SK-N-SH (cell line): ENCODE measurements at regions not wholly inside any gene's neighbourhood (a gene's known extent, or its start where the extent isn't known, plus 50 kb on each side); places are given as distances from the start of the nearest gene placed in this dataset.

Experiments used
- CTCF ChIA-PET: fragments of 300-600, 350-600 bp; formaldehyde crosslinking; extraction: SDS; loops from one replicate; lab custom pipeline; 2021; lab: Yijun Ruan, JAX
- POLR2A ChIA-PET: fragments of 350-600 bp; sonication (Branson Sonifier 250); formaldehyde crosslinking; extraction: SDS; loops from one replicate; lab custom pipeline; 2020; ENCODE audit warnings: antibody characterized with exemption, inconsistent platforms; lab: Yijun Ruan, JAX
- DNase-seq: peaks from one replicate; pipeline ENCODE4 v3.0.0; 2012
- H2AFZ ChIP-seq: fragments of 200-600 bp; sonication (generic); 2 replicates; pipeline ENCODE4 v1.8.1; 2016; ENCODE audit warnings: antibody characterized with exemption, mild to moderate bottlenecking, low read depth
- H3F3A ChIP-seq: fragments of 200-600 bp; sonication (generic); replicated peaks from 2 replicates; pipeline ENCODE3; 2016; ENCODE audit warnings: antibody characterized with exemption, mild to moderate bottlenecking; ENCODE audit not compliant: insufficient read depth
- H3K27ac ChIP-seq, 2 experiments: fragments of 200-500 bp in 1 of 2; fragments of 200-600 bp in 1 of 2; sonication (Bioruptor generic) in 1 of 2; sonication (generic), shearing (Covaris generic) in 1 of 2; 2 replicates each; pipeline versions ENCODE4 v1.5.1 to v1.6.1; 2014 to 2016; ENCODE audit warnings: low read depth in 2 of 2, inconsistent platforms in 1 of 2, low read length in 1 of 2, mild to moderate bottlenecking in 1 of 2, mixed read lengths in 1 of 2
- H3K27me3 ChIP-seq: fragments of 200-600 bp; sonication (generic), shearing (Covaris generic); 2 replicates; pipeline ENCODE4 v1.6.1; 2016; ENCODE audit warnings: mixed run types; ENCODE audit not compliant: insufficient read depth
- H3K36me3 ChIP-seq, 2 experiments: fragments of 200-500 bp in 1 of 2; fragments of 200-600 bp in 1 of 2; sonication (Bioruptor generic) in 1 of 2; sonication (generic) in 1 of 2; replicated peaks in 1 of 2; 2 replicates each; pipeline versions ENCODE3 to v1.5.1; 2014 to 2016; ENCODE audit warnings: low read length in 1 of 2, mild to moderate bottlenecking in 1 of 2; ENCODE audit not compliant: insufficient read depth in 2 of 2, control insufficient read depth in 1 of 2
- H3K4me1 ChIP-seq, 2 experiments: fragments of 200-500 bp in 1 of 2; fragments of 200-600 bp in 1 of 2; sonication (Bioruptor generic) in 1 of 2; sonication (generic), shearing (Covaris generic) in 1 of 2; 2 replicates each; pipeline versions ENCODE4 v1.5.1 to v1.6.1; 2014 to 2016; ENCODE audit warnings: low read depth in 1 of 2, low read length in 1 of 2, mixed run types in 1 of 2; ENCODE audit not compliant: insufficient read depth in 2 of 2, control insufficient read depth in 1 of 2
- H3K4me2 ChIP-seq: fragments of 200-600 bp; sonication (generic), shearing (Covaris generic); 2 replicates; pipeline ENCODE4 v1.6.1; 2017; ENCODE audit warnings: mixed run types
- H3K4me3 ChIP-seq, 2 experiments: fragments of 200-500 bp in 1 of 2; fragments of 200-600 bp in 1 of 2; sonication (Bioruptor generic) in 1 of 2; sonication (generic), shearing (Covaris generic) in 1 of 2; 2 replicates each; pipeline versions ENCODE4 v1.5.1 to v1.8.1; 2014 to 2016; ENCODE audit warnings: low read depth in 2 of 2, inconsistent platforms in 1 of 2, low read length in 1 of 2, mild to moderate bottlenecking in 1 of 2, mixed read lengths in 1 of 2, moderate library complexity in 1 of 2
- H3K79me2 ChIP-seq: fragments of 200-600 bp; sonication (generic); 2 replicates; pipeline ENCODE4 v1.8.1; 2017; ENCODE audit warnings: mild to moderate bottlenecking; ENCODE audit not compliant: insufficient read depth
- H3K9ac ChIP-seq: fragments of 200-600 bp; sonication (generic); 2 replicates; pipeline ENCODE4 v1.6.1; 2017; ENCODE audit warnings: mixed run types
- H3K9me2 ChIP-seq: fragments of 200-600 bp; sonication (generic); 2 replicates; pipeline ENCODE4 v1.6.1; 2017; ENCODE audit warnings: mixed run types
- H3K9me3 ChIP-seq: fragments of 200-600 bp; sonication (generic); 2 replicates; pipeline ENCODE4 v1.6.1; 2017; ENCODE audit warnings: mixed run types, mild to moderate bottlenecking, moderate library complexity
- H4K20me1 ChIP-seq: fragments of 200-600 bp; sonication (generic); 2 replicates; pipeline ENCODE4 v1.6.1; 2017; ENCODE audit warnings: mild to moderate bottlenecking, mixed run types; ENCODE audit not compliant: insufficient read depth
- CHD2 ChIP-seq: fragments of 150-350 bp; IDR thresholded peaks from 2 replicates; pipeline ENCODE4 v1.6.1; 2018; ENCODE audit warnings: low read length; ENCODE audit not compliant: partially characterized antibody
- CTCF ChIP-seq: fragments of 200-600 bp; sonication (generic); IDR thresholded peaks from 2 replicates; pipeline ENCODE4 v1.6.1; 2017; ENCODE audit warnings: antibody characterized with exemption, mild to moderate bottlenecking, moderate library complexity
- ELF1 ChIP-seq: IDR thresholded peaks from 2 replicates; pipeline ENCODE4 v1.4.0; 2012
- EZH2phosphoT487 ChIP-seq: fragments of 200-600 bp; sonication (generic); IDR thresholded peaks from 2 replicates; pipeline ENCODE4 v1.6.1; 2017; ENCODE audit warnings: low read depth, mixed run types, mild to moderate bottlenecking, antibody characterized with exemption, moderate library complexity, borderline replicate concordance
- FOSL2 ChIP-seq: IDR thresholded peaks from 2 replicates; pipeline ENCODE4 v1.4.0; 2012; ENCODE audit warnings: low read depth, mild to moderate bottlenecking, moderate library complexity, borderline replicate concordance
- FOXJ3 ChIP-seq: sonication (generic); formaldehyde crosslinking; IDR thresholded peaks from 2 replicates; pipeline ENCODE4 v1.5.1; 2020; ENCODE audit warnings: mild to moderate bottlenecking, missing genetic modification reagents
- FOXM1 ChIP-seq: IDR thresholded peaks from 2 replicates; pipeline ENCODE4 v1.4.0; 2012; ENCODE audit warnings: low read depth, mild to moderate bottlenecking
- GATA2 ChIP-seq: sonication (generic); formaldehyde crosslinking; IDR thresholded peaks from 2 replicates; pipeline ENCODE4 v1.5.0; 2020; ENCODE audit warnings: mild to moderate bottlenecking, missing genetic modification reagents
- MEF2A ChIP-seq: IDR thresholded peaks from 2 replicates; pipeline ENCODE4 v1.4.0; 2012; ENCODE audit warnings: low read depth, borderline replicate concordance
- MXI1 ChIP-seq: IDR thresholded peaks from 2 replicates; pipeline ENCODE4 v1.6.1; 2012; ENCODE audit warnings: mild to moderate bottlenecking, low read depth, low read length, improper control_type of control experiment
- NFIC ChIP-seq: IDR thresholded peaks from 2 replicates; pipeline ENCODE4 v1.4.0; 2012; ENCODE audit warnings: borderline replicate concordance
- NRF1 ChIP-seq: IDR thresholded peaks from 2 replicates; pipeline ENCODE4 v1.6.1; 2012; ENCODE audit warnings: low read depth, mild to moderate bottlenecking, low read length
- POLR2AphosphoS5 ChIP-seq: IDR thresholded peaks from 2 replicates; pipeline ENCODE4 v1.6.1; 2012; ENCODE audit warnings: low read depth, low read length
- RAD21 ChIP-seq: IDR thresholded peaks from 2 replicates; pipeline ENCODE4 v1.6.1; 2012; ENCODE audit warnings: mild to moderate bottlenecking, low read length
- RCOR1 ChIP-seq: fragments of 150-350 bp; IDR thresholded peaks from 2 replicates; pipeline ENCODE4 v1.6.1; 2017; ENCODE audit warnings: antibody characterized with exemption, low read length
- REST ChIP-seq: IDR thresholded peaks from 2 replicates; pipeline ENCODE4 v1.6.1; 2012; ENCODE audit warnings: mild to moderate bottlenecking, low read depth, low read length, moderate library complexity
- RFX5 ChIP-seq: IDR thresholded peaks from 2 replicates; pipeline ENCODE4 v1.6.1; 2012; ENCODE audit warnings: mild to moderate bottlenecking, improper control_type of control experiment, low read length
- RXRA ChIP-seq: IDR thresholded peaks from 2 replicates; pipeline ENCODE4 v1.4.0; 2012; ENCODE audit warnings: low read depth, mild to moderate bottlenecking, borderline replicate concordance
- SMC3 ChIP-seq: IDR thresholded peaks from 2 replicates; pipeline ENCODE4 v1.6.1; 2012; ENCODE audit warnings: low read depth, low read length, improper control_type of control experiment
- TCF12 ChIP-seq: IDR thresholded peaks from 2 replicates; pipeline ENCODE4 v1.4.0; 2012
- YY1 ChIP-seq: IDR thresholded peaks from 2 replicates; pipeline ENCODE4 v1.4.0; 2012; ENCODE audit warnings: low read depth, mild to moderate bottlenecking
- WGBS: methylation state at CpG from one replicate; pipeline ENCODE4 v1.1.6; 2017; ENCODE audit warnings: low lambda C conversion rate; 5-methylcytosine and 5-hydroxymethylcytosine counted together
- TF ChIP-seq, protein P1 (sequence below): fragments of 150-350 bp; IDR thresholded peaks from 2 replicates; pipeline ENCODE4 v1.6.1; 2017; ENCODE audit warnings: antibody characterized with exemption, low read length, low read depth, borderline replicate concordance
- TF ChIP-seq, protein P2 (sequence below): fragments of 150-350 bp; IDR thresholded peaks from 2 replicates; pipeline ENCODE4 v1.6.1; 2016; ENCODE audit warnings: mild to moderate bottlenecking, low read depth, low read length
- TF ChIP-seq, protein P3 (sequence below): IDR thresholded peaks from 2 replicates; pipeline ENCODE4 v1.4.0; 2012; ENCODE audit warnings: low read depth, borderline replicate concordance
- TF ChIP-seq, protein P4 (sequence below): IDR thresholded peaks from 2 replicates; pipeline ENCODE4 v1.4.0; 2012; ENCODE audit warnings: low read depth

DNA sequence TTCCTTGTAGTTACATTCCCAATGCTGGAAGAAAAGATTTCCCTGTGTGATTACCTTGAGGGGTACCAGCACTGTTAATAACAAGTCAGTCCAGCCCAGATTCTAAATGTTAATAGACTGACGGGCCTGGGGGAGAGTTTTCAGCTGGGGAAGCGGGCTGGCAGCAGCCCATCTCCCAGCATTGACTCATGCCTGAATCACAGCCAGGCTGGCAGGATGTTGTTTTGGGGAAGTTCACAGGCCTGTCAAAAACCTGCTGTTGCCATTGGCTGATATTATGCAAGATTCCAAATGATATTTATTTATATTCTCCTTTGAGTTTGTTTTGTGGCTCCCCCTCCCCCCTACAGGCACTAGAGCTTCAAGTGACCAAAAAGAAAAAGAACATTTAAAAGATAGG, 213.9 kb upstream of the CNR1 start:
- ChIA-PET POLR2A (no interaction called here), CTCF (no interaction called here)
- Histone ChIP-seq H3K4me2 (peak overlapping the region; percentile 65; the same call in 1 of the 2 replicates), H3K27ac (peak overlapping the region in 1 of 2 experiments; percentile 64; a peak in 2 of 4 replicates), H3K4me1 (peaks cover 2 to 31% of the 10 kb centered on the region in 2 experiments), H3K36me3 (no peaks in the 10 kb centered on the region), H3F3A (peaks cover 14% of the 10 kb centered on the region), H2AFZ (0 out of 2 replicates have a peak overlapping the region, but pooled peaks have one; percentile 37), H3K79me2 (no peaks in the 10 kb centered on the region), H3K9me2 (no peaks in the 10 kb centered on the region), H4K20me1 (no peaks in the 10 kb centered on the region), H3K4me3 (no peak overlapping the region), H3K9me3 (no peaks in the 10 kb centered on the region), H3K27me3 (no peaks in the 10 kb centered on the region), H3K9ac (no peak overlapping the region; the same call in 1 of the 2 replicates)
- peak; percentile 1 for DNase-seq
- 0% methylated on average over 1 of the region's 2 CpGs for WGBS
- TF ChIP-seq NRF1 (no peak), RXRA (peak; percentile 87), YY1 (no peak), ELF1 (no peak), FOXM1 (no peak), FOSL2 (peak; percentile 95), TCF12 (peak; percentile 90), MEF2A (peak; percentile 43; the same call in 1 of the 2 replicates), CTCF (no peak), SMC3 (no peak), REST (no peak), RFX5 (no peak), CHD2 (no peak), EZH2phosphoT487 (no peak), POLR2AphosphoS5 (0 out of 2 replicates have a peak, but pooled peaks have one; percentile 19), FOXJ3 (CRISPR knock-in tag) (no peak), RAD21 (no peak), NFIC (peak; percentile 93), MXI1 (no peak), GATA2 (CRISPR knock-in tag) (no peak), RCOR1 (no peak)
- TF ChIP-seq, protein P1, sequence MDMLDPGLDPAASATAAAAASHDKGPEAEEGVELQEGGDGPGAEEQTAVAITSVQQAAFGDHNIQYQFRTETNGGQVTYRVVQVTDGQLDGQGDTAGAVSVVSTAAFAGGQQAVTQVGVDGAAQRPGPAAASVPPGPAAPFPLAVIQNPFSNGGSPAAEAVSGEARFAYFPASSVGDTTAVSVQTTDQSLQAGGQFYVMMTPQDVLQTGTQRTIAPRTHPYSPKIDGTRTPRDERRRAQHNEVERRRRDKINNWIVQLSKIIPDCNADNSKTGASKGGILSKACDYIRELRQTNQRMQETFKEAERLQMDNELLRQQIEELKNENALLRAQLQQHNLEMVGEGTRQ = no peak
- TF ChIP-seq, protein P2, sequence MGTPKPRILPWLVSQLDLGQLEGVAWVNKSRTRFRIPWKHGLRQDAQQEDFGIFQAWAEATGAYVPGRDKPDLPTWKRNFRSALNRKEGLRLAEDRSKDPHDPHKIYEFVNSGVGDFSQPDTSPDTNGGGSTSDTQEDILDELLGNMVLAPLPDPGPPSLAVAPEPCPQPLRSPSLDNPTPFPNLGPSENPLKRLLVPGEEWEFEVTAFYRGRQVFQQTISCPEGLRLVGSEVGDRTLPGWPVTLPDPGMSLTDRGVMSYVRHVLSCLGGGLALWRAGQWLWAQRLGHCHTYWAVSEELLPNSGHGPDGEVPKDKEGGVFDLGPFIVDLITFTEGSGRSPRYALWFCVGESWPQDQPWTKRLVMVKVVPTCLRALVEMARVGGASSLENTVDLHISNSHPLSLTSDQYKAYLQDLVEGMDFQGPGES = no peak
- TF ChIP-seq, protein P3, sequence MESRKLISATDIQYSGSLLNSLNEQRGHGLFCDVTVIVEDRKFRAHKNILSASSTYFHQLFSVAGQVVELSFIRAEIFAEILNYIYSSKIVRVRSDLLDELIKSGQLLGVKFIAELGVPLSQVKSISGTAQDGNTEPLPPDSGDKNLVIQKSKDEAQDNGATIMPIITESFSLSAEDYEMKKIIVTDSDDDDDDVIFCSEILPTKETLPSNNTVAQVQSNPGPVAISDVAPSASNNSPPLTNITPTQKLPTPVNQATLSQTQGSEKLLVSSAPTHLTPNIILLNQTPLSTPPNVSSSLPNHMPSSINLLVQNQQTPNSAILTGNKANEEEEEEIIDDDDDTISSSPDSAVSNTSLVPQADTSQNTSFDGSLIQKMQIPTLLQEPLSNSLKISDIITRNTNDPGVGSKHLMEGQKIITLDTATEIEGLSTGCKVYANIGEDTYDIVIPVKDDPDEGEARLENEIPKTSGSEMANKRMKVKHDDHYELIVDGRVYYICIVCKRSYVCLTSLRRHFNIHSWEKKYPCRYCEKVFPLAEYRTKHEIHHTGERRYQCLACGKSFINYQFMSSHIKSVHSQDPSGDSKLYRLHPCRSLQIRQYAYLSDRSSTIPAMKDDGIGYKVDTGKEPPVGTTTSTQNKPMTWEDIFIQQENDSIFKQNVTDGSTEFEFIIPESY = 0 out of 2 replicates have a peak, but pooled peaks have one; percentile 64
- TF ChIP-seq, protein P4, sequence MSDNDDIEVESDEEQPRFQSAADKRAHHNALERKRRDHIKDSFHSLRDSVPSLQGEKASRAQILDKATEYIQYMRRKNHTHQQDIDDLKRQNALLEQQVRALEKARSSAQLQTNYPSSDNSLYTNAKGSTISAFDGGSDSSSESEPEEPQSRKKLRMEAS = no peak
